Prostate gland (tissue), 2 donors: ENCODE measurements at regions not wholly inside any gene's neighbourhood (a gene's known extent, or its start where the extent isn't known, plus 50 kb on each side); places are given as distances from the start of the nearest gene placed in this dataset.

ENCODE experiments used
- POLR2AphosphoS5 ChIP-seq: sonication (generic); formaldehyde crosslinking; IDR thresholded peaks from one replicate; pipeline ENCODE4 v1.6.1; 2017; ENCODE audit warnings: antibody characterized with exemption
- TF ChIP-seq, protein P1 (sequence below), 4 experiments: fragments of 200-600 bp in 2 of 4; fragments of 450-650 bp in 2 of 4; sonication (generic) in 2 of 4; IDR thresholded peaks; 1 replicate in 3 of 4; 2 replicates in 1 of 4; pipeline ENCODE4 v1.5.1; 2016 to 2019; ENCODE audit warnings: antibody characterized with exemption in 4 of 4, mild to moderate bottlenecking in 2 of 4, moderate library complexity in 2 of 4

DNA sequence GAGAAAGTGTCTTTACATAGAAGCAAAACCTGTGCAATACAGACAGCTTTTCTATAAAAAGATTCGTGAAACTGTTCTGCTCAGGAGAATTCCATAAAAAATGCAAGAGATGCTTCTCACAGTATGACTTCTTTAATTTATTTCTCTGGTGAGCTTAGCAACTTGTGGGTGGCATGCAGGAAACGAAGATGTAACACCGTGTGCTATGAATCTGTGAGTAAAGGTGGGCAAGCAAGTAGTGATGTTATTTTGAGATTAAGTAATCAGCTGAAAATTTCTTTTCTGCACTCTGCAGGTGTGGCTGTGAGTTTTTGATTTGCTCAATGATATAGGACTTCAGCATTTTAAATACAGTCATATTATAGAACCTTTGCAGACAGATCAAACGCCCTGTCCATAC is 656.8 kb upstream of the NCAM2 start:
- TF ChIP-seq POLR2AphosphoS5, result no peak
- TF ChIP-seq, protein P1, sequence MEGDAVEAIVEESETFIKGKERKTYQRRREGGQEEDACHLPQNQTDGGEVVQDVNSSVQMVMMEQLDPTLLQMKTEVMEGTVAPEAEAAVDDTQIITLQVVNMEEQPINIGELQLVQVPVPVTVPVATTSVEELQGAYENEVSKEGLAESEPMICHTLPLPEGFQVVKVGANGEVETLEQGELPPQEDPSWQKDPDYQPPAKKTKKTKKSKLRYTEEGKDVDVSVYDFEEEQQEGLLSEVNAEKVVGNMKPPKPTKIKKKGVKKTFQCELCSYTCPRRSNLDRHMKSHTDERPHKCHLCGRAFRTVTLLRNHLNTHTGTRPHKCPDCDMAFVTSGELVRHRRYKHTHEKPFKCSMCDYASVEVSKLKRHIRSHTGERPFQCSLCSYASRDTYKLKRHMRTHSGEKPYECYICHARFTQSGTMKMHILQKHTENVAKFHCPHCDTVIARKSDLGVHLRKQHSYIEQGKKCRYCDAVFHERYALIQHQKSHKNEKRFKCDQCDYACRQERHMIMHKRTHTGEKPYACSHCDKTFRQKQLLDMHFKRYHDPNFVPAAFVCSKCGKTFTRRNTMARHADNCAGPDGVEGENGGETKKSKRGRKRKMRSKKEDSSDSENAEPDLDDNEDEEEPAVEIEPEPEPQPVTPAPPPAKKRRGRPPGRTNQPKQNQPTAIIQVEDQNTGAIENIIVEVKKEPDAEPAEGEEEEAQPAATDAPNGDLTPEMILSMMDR (IDR thresholded peaks at IDR 0.05), result no peak
